GM23248 (cell line): ENCODE measurements at regions not wholly inside any gene's neighbourhood (a gene's known extent, or its start where the extent isn't known, plus 50 kb on each side); places are given as distances from the start of the nearest gene placed in this dataset.

ENCODE experiments used
- EZH2 ChIP-seq: fragments of 200-600 bp; sonication (generic); IDR thresholded peaks from 2 replicates; pipeline ENCODE4 v1.6.1; 2018; ENCODE audit warnings: antibody characterized with exemption, mild to moderate bottlenecking; ENCODE audit not compliant: insufficient read depth, poor library complexity, severe bottlenecking
- EZH2phosphoT487 ChIP-seq: fragments of 200-600 bp; sonication (generic); IDR thresholded peaks from 2 replicates; pipeline ENCODE4 v1.6.1; 2018; ENCODE audit warnings: antibody characterized with exemption, moderate library complexity, mild to moderate bottlenecking, low read depth; ENCODE audit not compliant: insufficient read depth

DNA sequence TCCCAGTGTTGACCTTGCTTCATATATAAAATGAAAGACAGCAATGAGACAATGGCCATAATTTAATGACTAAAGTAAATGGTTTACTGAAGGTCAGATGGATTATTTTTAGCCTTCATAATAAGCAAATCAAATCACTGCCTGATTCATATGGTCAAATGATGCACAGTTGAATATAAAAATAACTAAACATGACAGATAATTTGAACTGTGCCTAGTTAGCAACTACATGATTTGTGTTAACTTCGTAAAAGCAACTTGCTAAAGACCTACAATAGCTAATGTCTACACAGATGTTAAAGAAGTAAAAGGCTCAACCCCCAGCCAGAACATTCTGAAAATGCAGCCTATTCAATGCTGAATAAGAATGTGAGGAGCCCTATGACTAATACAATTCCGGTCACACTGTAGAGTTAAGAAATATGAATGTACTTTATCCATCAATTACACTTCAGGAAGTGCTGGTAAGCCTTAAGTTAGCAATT is 590.8 kb upstream of the CDH2 start:
- TF ChIP-seq EZH2 (no peak), EZH2phosphoT487 (no peak)
